K562 (cell line): ENCODE measurements at regions not wholly inside any gene's neighbourhood (a gene's known extent, or its start where the extent isn't known, plus 50 kb on each side); places are given as distances from the start of the nearest gene placed in this dataset.
A peak's percentile ranks its signal among the peaks of the same experiment; 100 is the strongest.

ENCODE experiments used
- ATAC-seq: fragments of 200-7000 bp; cut with Tn5 transposase; 3 replicates; pipeline ENCODE4 v1.9.1; 2020; ENCODE audit warnings: moderate library complexity
- BruUV-seq: library from RNA; stranded (reverse); fragments of 400-500 nt; replicated peaks from 2 replicates; lab custom pipeline; 2021; lab: Mats Ljungman, UMichigan
- CTCF ChIA-PET: fragments of 300-600 bp; formaldehyde crosslinking; extraction: SDS; loops from one replicate; lab custom pipeline; 2021; ENCODE audit warnings: low intra/inter-chr PET ratio; lab: Yijun Ruan, JAX
- POLR2A ChIA-PET: fragments of 300-600, 350-650 bp; sonication (Branson Sonifier 250); formaldehyde crosslinking; extraction: SDS; loops from one replicate; lab custom pipeline; 2021; ENCODE audit warnings: antibody characterized with exemption, inconsistent platforms; lab: Yijun Ruan, JAX
- DNase-seq, 4 experiments: peaks; one replicate each; pipeline versions ENCODE4 v3.0.0 to v3.0.0-alpha.2; 2011 to 2018; ENCODE audit warnings: low spot score in 3 of 4, mixed read lengths in 3 of 4; ENCODE audit errors: extremely low read depth in 1 of 4
- FAIRE-seq: peaks from 2 replicates; lab custom pipeline; 2011; peaks lifted over from hg19 to GRCh38; lab: Jason Lieb, UNC
- H2AFZ ChIP-seq: 2 replicates; pipeline ENCODE4 v1.6.0; 2011; ENCODE audit warnings: low read depth, low read length, control low read depth, inconsistent platforms
- H3K27ac ChIP-seq: fragments of 200-600 bp; 3 replicates; pipeline ENCODE4 v1.8.0; 2011; ENCODE audit warnings: low read depth, mild to moderate bottlenecking, control low read depth, inconsistent platforms, low read length, moderate library complexity, mixed read lengths; ENCODE audit errors: extremely low read depth
- H3K27me3 ChIP-seq, 2 experiments: fragments of 300-600 bp in 1 of 2; 2 replicates in 1 of 2; 3 replicates in 1 of 2; pipeline versions ENCODE4 v1.6.0 to v1.8.0; 2011; ENCODE audit warnings: inconsistent platforms in 2 of 2, low read length in 2 of 2, mild to moderate bottlenecking in 1 of 2, mixed read lengths in 1 of 2, moderate library complexity in 1 of 2; ENCODE audit not compliant: control insufficient read depth in 2 of 2, insufficient read depth in 2 of 2
- H3K36me3 ChIP-seq: fragments of 300-600 bp; 3 replicates; pipeline ENCODE4 v1.8.0; 2011; ENCODE audit warnings: mild to moderate bottlenecking, low read length, inconsistent platforms; ENCODE audit not compliant: control insufficient read depth, insufficient read depth
- H3K4me1 ChIP-seq, 2 experiments: fragments of 200-600 bp in 1 of 2; replicated peaks in 1 of 2; 2 replicates in 1 of 2; 3 replicates in 1 of 2; pipeline versions ENCODE4 v1.5.1 to v1.8.0; 2011; ENCODE audit warnings: inconsistent platforms in 2 of 2, low read length in 2 of 2, mild to moderate bottlenecking in 1 of 2, mixed read lengths in 1 of 2, moderate library complexity in 1 of 2; ENCODE audit not compliant: control insufficient read depth in 2 of 2, insufficient read depth in 2 of 2
- H3K4me2 ChIP-seq: 2 replicates; pipeline ENCODE4 v1.6.1; 2011; ENCODE audit warnings: low read length, control low read depth, inconsistent platforms, mixed read lengths; ENCODE audit not compliant: insufficient read depth
- H3K4me3 ChIP-seq: fragments of 200-600 bp; sonication (generic), shearing (Covaris generic); 2 replicates; pipeline ENCODE4 v1.5.1; 2016; ENCODE audit warnings: control low read depth, inconsistent platforms
- H3K79me2 ChIP-seq: fragments of 200-600 bp; 3 replicates; pipeline ENCODE4 v1.8.0; 2011; ENCODE audit warnings: low read length, inconsistent platforms; ENCODE audit not compliant: control insufficient read depth, insufficient read depth
- H3K9ac ChIP-seq, 2 experiments: 2 replicates each; pipeline versions ENCODE4 v1.6.0 to v1.6.1; 2011; ENCODE audit warnings: low read depth in 2 of 2, low read length in 2 of 2, control low read depth in 1 of 2, inconsistent platforms in 1 of 2, mild to moderate bottlenecking in 1 of 2, mixed read lengths in 1 of 2; ENCODE audit not compliant: insufficient read depth in 1 of 2
- H3K9me1 ChIP-seq: one replicate; pipeline ENCODE4 v1.6.0; 2011; ENCODE audit warnings: inconsistent platforms, mild to moderate bottlenecking, low read length, moderate library complexity; ENCODE audit not compliant: control insufficient read depth, insufficient read depth
- H3K9me3 ChIP-seq: replicated peaks from 2 replicates; pipeline ENCODE4 v1.5.1; 2011; ENCODE audit warnings: low read depth, low read length, inconsistent platforms; ENCODE audit not compliant: control insufficient read depth, insufficient read depth
- H4K20me1 ChIP-seq: replicated peaks from 2 replicates; pipeline ENCODE4 v1.6.1; 2011; ENCODE audit warnings: low read length, inconsistent platforms, mixed read lengths; ENCODE audit not compliant: control insufficient read depth, insufficient read depth
- ARID3B ChIP-seq: fragments of 250-450 bp; sonication (Bioruptor Pico); IDR thresholded peaks from 2 replicates; pipeline ENCODE4 v1.4.0; 2020; ENCODE audit warnings: borderline replicate concordance
- HCFC1 ChIP-seq: IDR thresholded peaks from 2 replicates; pipeline ENCODE4 v1.6.1; 2012; ENCODE audit warnings: low read depth, low read length, improper control_type of control experiment
- PHF21A ChIP-seq: fragments of 450-650 bp; IDR thresholded peaks from 2 replicates; pipeline ENCODE4 v1.6.1; 2017; ENCODE audit warnings: low read depth, borderline replicate concordance
- ZNF224 ChIP-seq: sonication (generic); formaldehyde crosslinking; IDR thresholded peaks from 2 replicates; pipeline ENCODE4 v1.8.0; 2022; ENCODE audit warnings: mild to moderate bottlenecking, missing genetic modification reagents
- ZNF316 ChIP-seq: fragments of 450-650 bp; IDR thresholded peaks from 2 replicates; pipeline ENCODE4 v1.6.1; 2016
- WGBS: fragments of 100-300 bp; shearing (Covaris generic); methylation state at CpG from one replicate; pipeline ENCODE4 v1.1.6; 2016; ENCODE audit warnings: low coverage, mixed read lengths; ENCODE audit not compliant: insufficient coverage; ENCODE audit errors: missing lambda C conversion rate; 5-methylcytosine and 5-hydroxymethylcytosine counted together
- in situ Hi-C: fragments of 300-500 bp; cut with MboI; formaldehyde crosslinking; loops from 4 replicates; pipeline ENCODE4 v1.15.0; 2018; ENCODE audit warnings: inconsistent platforms, mixed read lengths
- intact Hi-C: fragments of 100-400 bp; cut with micrococcal nuclease; formaldehyde crosslinking; loops from 2 replicates; pipeline ENCODE4 v1.14.2; 2022

- TF ChIP-seq ARID3B (CRISPR knock-in tag) (no peak), PHF21A (no peak)
- in situ Hi-C loops (no loop called here), intact Hi-C loops (no loop called here)
- POLR2A ChIA-PET: no interaction called here
- Histone ChIP-seq H3K27ac (no peak overlapping the region), H3K9me3 (no peaks in the 10 kb centered on the region), H3K36me3 (no peaks in the 10 kb centered on the region), H4K20me1 (no peaks in the 10 kb centered on the region), H3K4me3 (no peak overlapping the region), H3K4me1 (no peaks in the 10 kb centered on the region), H3K9ac (no peak overlapping the region), H3K27me3 (no peaks in the 10 kb centered on the region), H2AFZ (no peak overlapping the region), H3K79me2 (no peaks in the 10 kb centered on the region), H3K9me1 (no peaks in the 10 kb centered on the region), H3K4me2 (no peak overlapping the region)
- FAIRE-seq: no peak
- 0% methylated on average over 4 of the region's 4 CpGs for WGBS
- CTCF ChIA-PET: no interaction called here
- BruUV-seq: no TSS peak
- DNase-seq: no peak
- no peak for ATAC-seq
Observed at GRCh38 chr5:89946508-89946907, 463.0 kb downstream of the CETN3 start.

GRCh38 chr5:89942171-89942570 is 467.4 kb downstream of the CETN3 start:
- FAIRE-seq (no peak), ATAC-seq (no peak), DNase-seq (no peak)
- in situ Hi-C loops (no loop called here), intact Hi-C loops (no loop called here)
- BruUV-seq: no TSS peak
- no peaks in the 10 kb centered on the region for H3K36me3 ChIP-seq
- no peak overlapping the region for H3K4me3 ChIP-seq
- no peaks in the 10 kb centered on the region for H3K9me1 ChIP-seq
- no peak overlapping the region for H3K4me2 ChIP-seq
- no peak overlapping the region for H3K9ac ChIP-seq
- no peak overlapping the region for H2AFZ ChIP-seq
- ChIA-PET CTCF (no interaction called here), POLR2A (no interaction called here)
- H3K27ac ChIP-seq: no peak overlapping the region
- no peaks in the 10 kb centered on the region for H3K27me3 ChIP-seq
- H3K9me3 ChIP-seq: no peaks in the 10 kb centered on the region
- no peaks in the 10 kb centered on the region for H3K4me1 ChIP-seq
- 0% methylated on average over 1 of the region's 1 CpG for WGBS
- no peaks in the 10 kb centered on the region for H3K79me2 ChIP-seq
- no peaks in the 10 kb centered on the region for H4K20me1 ChIP-seq
- TF ChIP-seq ZNF224 (CRISPR knock-in tag) (no peak), ZNF316 (peak; percentile 50; the same call in 1 of the 2 replicates), HCFC1 (no peak)
